ENCODE measurements at regions not wholly inside any gene's neighbourhood (a gene's known extent, or its start where the extent isn't known, plus 50 kb on each side); places are given as distances from the start of the nearest gene placed in this dataset.

- TF ChIP-seq POLR2AphosphoS5 (IDR thresholded peaks at IDR 0.05) (no peak), EP300 (IDR thresholded peaks at IDR 0.05) (no peak), POLR2A (IDR thresholded peaks at IDR 0.05) (no peak), CTCF (IDR thresholded peaks at IDR 0.05) (no peak)
- no peak for ATAC-seq
- Histone ChIP-seq H3K9me3 (no peaks in the 10 kb centered on the region), H3K4me1 (peaks cover 0 to 15% (median 0%) of the 10 kb centered on the region in 3 donors), H3K4me3 (no peak overlapping the region), H3K27ac (no peak overlapping the region), H3K36me3 (no peaks in the 10 kb centered on the region), H3K27me3 (no peaks in the 10 kb centered on the region)
- WGBS, 2 donors (ENCODE audit: low coverage in 1 of 2) = 75 to 79% methylated on average over 4 to 5 of the region's 5 CpGs
Observed at GRCh38 chr14:71525663-71526221, 406.5 kb upstream of the RGS6 start.

- TF ChIP-seq POLR2AphosphoS5 (IDR thresholded peaks at IDR 0.05) (no peak), CTCF (IDR thresholded peaks at IDR 0.05) (no peak)
- Histone ChIP-seq H3K4me3 (no peak overlapping the region), H3K27me3 (no peaks in the 10 kb centered on the region), H3K27ac (no peak overlapping the region), H3K9me3 (no peaks in the 10 kb centered on the region), H3K4me1 (peaks cover 0 to 16% (median 0%) of the 10 kb centered on the region in 3 donors), H3K36me3 (no peaks in the 10 kb centered on the region)
- WGBS, 2 donors (ENCODE audit: low coverage in 1 of 2) = 92 to 93% methylated on average over 3 of the region's 3 CpGs
- ATAC-seq = no peak
Observed at GRCh38 chr14:71526388-71526787, 405.8 kb upstream of the RGS6 start.

GRCh38 chr14:71527838-71528237 is 404.4 kb upstream of the RGS6 start:
- 69 to 80% methylated on average over 1 to 8 of the region's 8 CpGs for WGBS, 2 donors (ENCODE audit: low coverage in 1 of 2)
- Histone ChIP-seq H3K4me1 (peaks cover 0 to 23% (median 0%) of the 10 kb centered on the region in 3 donors), H3K36me3 (no peaks in the 10 kb centered on the region), H3K27ac (no peak overlapping the region), H3K27me3 (no peaks in the 10 kb centered on the region), H3K4me3 (no peak overlapping the region), H3K9me3 (no peaks in the 10 kb centered on the region)
- TF ChIP-seq CTCF (IDR thresholded peaks at IDR 0.05) (no peak), POLR2A (IDR thresholded peaks at IDR 0.05) (no peak), EP300 (IDR thresholded peaks at IDR 0.05) (no peak), POLR2AphosphoS5 (IDR thresholded peaks at IDR 0.05) (no peak)
- no peak for ATAC-seq

GRCh38 chr14:71529848-71530247 is 402.4 kb upstream of the RGS6 start:
- ATAC-seq = peak; percentile 79
- Histone ChIP-seq H3K27ac (peak overlapping the region in 2 of 4 donors; percentile 5 to 42), H3K27me3 (no peaks in the 10 kb centered on the region), H3K36me3 (no peaks in the 10 kb centered on the region), H3K9me3 (no peaks in the 10 kb centered on the region), H3K4me1 (peaks cover 0 to 23% (median 0%) of the 10 kb centered on the region in 3 donors), H3K4me3 (no peak overlapping the region)
- WGBS, 2 donors (ENCODE audit: low coverage in 1 of 2) = 0 to 17% methylated on average over 1 of the region's 4 CpGs
- TF ChIP-seq POLR2A (IDR thresholded peaks at IDR 0.05) (no peak), POLR2AphosphoS5 (IDR thresholded peaks at IDR 0.05) (peak; percentile 25)

GRCh38 chr14:71532344-71532743 is 399.9 kb upstream of the RGS6 start:
- ATAC-seq = no peak
- WGBS, 2 donors (ENCODE audit: low coverage in 1 of 2) = 63 to 68% methylated on average over 3 to 4 of the region's 4 CpGs
- Histone ChIP-seq H3K27ac (peak overlapping the region in 2 of 4 donors; percentile 29 to 31), H3K27me3 (no peaks in the 10 kb centered on the region), H3K4me3 (no peak overlapping the region), H3K36me3 (no peaks in the 10 kb centered on the region), H3K4me1 (peaks cover 4 to 42% (median 5%) of the 10 kb centered on the region in 3 donors), H3K9me3 (no peaks in the 10 kb centered on the region)
- no peak for TF ChIP-seq CTCF (IDR thresholded peaks at IDR 0.05)
- TF ChIP-seq POLR2A (IDR thresholded peaks at IDR 0.05) = no peak
- TF ChIP-seq EP300 (IDR thresholded peaks at IDR 0.05) = no peak
- no peak for TF ChIP-seq POLR2AphosphoS5 (IDR thresholded peaks at IDR 0.05)
